MM.1S (cell line): ENCODE measurements at regions not wholly inside any gene's neighbourhood (a gene's known extent, or its start where the extent isn't known, plus 50 kb on each side); places are given as distances from the start of the nearest gene placed in this dataset.

Source experiments
- DNase-seq: peaks from one replicate; pipeline ENCODE4 v3.0.0-alpha.2; 2015
- H2AFZ ChIP-seq: fragments of 300-600 bp; sonication (generic); 2 replicates; pipeline ENCODE4 v1.6.0; 2016; ENCODE audit warnings: antibody characterized with exemption, low read length
- H3F3A ChIP-seq: fragments of 300-600 bp; sonication (generic); 2 replicates; pipeline ENCODE4 v1.6.1; 2016; ENCODE audit warnings: mild to moderate bottlenecking, antibody characterized with exemption, low read length, moderate library complexity, mixed read lengths; ENCODE audit not compliant: insufficient read depth
- H3K27ac ChIP-seq: fragments of 300-600 bp; sonication (generic); 2 replicates; pipeline ENCODE4 v1.5.1; 2016; ENCODE audit warnings: mild to moderate bottlenecking, low read length
- H3K27me3 ChIP-seq: fragments of 300-600 bp; sonication (generic); replicated peaks from 2 replicates; pipeline ENCODE4 v1.6.0; 2016; ENCODE audit warnings: low read length; ENCODE audit not compliant: insufficient read depth
- H3K36me3 ChIP-seq: fragments of 300-600 bp; sonication (generic); replicated peaks from 2 replicates; pipeline ENCODE4 v1.6.1; 2016; ENCODE audit warnings: mild to moderate bottlenecking, low read length, mixed read lengths; ENCODE audit not compliant: insufficient read depth
- H3K4me1 ChIP-seq: fragments of 300-600 bp; sonication (generic); 2 replicates; pipeline ENCODE4 v1.6.1; 2016; ENCODE audit warnings: low read length, mixed read lengths
- H3K4me2 ChIP-seq: fragments of 300-600 bp; sonication (generic); 2 replicates; pipeline ENCODE4 v1.6.0; 2016; ENCODE audit warnings: low read depth, low read length
- H3K4me3 ChIP-seq: fragments of 300-600 bp; sonication (generic); 2 replicates; pipeline ENCODE4 v1.5.1; 2016; ENCODE audit warnings: low read length, mixed read lengths
- H3K79me2 ChIP-seq: fragments of 300-600 bp; sonication (generic); 2 replicates; pipeline ENCODE4 v1.6.1; 2016; ENCODE audit warnings: mixed run types, low read length, mixed read lengths
- H3K9ac ChIP-seq: fragments of 300-600 bp; sonication (generic); 2 replicates; pipeline ENCODE4 v1.6.1; 2016; ENCODE audit warnings: low read length, mixed read lengths
- H3K9me2 ChIP-seq: fragments of 300-600 bp; sonication (generic); replicated peaks from 2 replicates; pipeline ENCODE4 v1.6.1; 2016; ENCODE audit warnings: mild to moderate bottlenecking, low read length, mixed read lengths; ENCODE audit not compliant: insufficient read depth
- H3K9me3 ChIP-seq: fragments of 300-600 bp; sonication (generic); replicated peaks from 2 replicates; pipeline ENCODE4 v1.6.1; 2016; ENCODE audit warnings: mild to moderate bottlenecking, low read length, mixed read lengths; ENCODE audit not compliant: insufficient read depth
- H4K20me1 ChIP-seq: fragments of 300-600 bp; sonication (generic); 2 replicates; pipeline ENCODE4 v1.6.1; 2016; ENCODE audit warnings: mild to moderate bottlenecking, low read length, moderate library complexity, mixed read lengths; ENCODE audit not compliant: insufficient read depth
- EZH2 ChIP-seq: fragments of 300-600 bp; sonication (generic); optimal IDR thresholded peaks from 2 replicates; pipeline ENCODE3; 2017; ENCODE audit warnings: low read depth, mild to moderate bottlenecking, antibody characterized with exemption, low read length, mixed read lengths
- EZH2phosphoT487 ChIP-seq: fragments of 300-600 bp; sonication (generic); IDR thresholded peaks from 2 replicates; pipeline ENCODE4 v1.6.1; 2018; ENCODE audit warnings: antibody characterized with exemption, low read length
- TF ChIP-seq, protein P1 (sequence below): fragments of 300-600 bp; sonication (generic); IDR thresholded peaks from 2 replicates; pipeline ENCODE4 v1.5.1; 2016; ENCODE audit warnings: antibody characterized with exemption, low read length, mixed read lengths

DNA sequence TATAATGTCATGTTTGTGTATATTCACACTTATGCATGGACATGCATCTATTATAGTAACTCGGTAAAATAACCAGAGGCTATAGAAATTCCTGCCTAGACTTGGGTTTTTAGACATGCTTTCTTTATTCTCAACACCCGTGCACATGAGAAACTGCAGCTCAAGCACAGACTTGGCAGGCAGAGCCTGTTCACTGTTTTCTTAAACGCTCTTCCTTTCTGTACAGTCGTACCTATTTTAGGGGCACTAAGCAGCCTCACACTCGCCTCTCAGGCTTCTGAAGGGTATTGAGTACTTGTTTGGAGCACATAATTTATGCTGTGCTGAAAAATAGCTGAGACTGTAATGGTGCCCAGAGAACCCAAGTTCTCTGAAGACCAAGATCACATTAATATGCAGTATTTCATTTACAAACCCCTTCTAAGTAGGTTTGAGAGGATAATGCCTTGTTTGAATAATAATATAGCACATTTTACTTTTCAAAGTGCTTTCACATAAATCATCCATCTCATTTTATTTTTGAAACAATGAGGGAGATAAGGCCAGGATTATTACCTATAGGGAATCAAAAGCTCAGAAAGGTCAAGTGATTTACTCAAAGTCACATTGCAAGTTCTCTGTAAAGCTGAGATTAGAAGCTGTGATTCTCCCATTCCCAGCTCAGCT is 429.9 kb downstream of the SPRY2 start:
- no peak overlapping the region for H2AFZ ChIP-seq
- TF ChIP-seq EZH2phosphoT487 (no peak), EZH2 (no peak)
- TF ChIP-seq, protein P1, sequence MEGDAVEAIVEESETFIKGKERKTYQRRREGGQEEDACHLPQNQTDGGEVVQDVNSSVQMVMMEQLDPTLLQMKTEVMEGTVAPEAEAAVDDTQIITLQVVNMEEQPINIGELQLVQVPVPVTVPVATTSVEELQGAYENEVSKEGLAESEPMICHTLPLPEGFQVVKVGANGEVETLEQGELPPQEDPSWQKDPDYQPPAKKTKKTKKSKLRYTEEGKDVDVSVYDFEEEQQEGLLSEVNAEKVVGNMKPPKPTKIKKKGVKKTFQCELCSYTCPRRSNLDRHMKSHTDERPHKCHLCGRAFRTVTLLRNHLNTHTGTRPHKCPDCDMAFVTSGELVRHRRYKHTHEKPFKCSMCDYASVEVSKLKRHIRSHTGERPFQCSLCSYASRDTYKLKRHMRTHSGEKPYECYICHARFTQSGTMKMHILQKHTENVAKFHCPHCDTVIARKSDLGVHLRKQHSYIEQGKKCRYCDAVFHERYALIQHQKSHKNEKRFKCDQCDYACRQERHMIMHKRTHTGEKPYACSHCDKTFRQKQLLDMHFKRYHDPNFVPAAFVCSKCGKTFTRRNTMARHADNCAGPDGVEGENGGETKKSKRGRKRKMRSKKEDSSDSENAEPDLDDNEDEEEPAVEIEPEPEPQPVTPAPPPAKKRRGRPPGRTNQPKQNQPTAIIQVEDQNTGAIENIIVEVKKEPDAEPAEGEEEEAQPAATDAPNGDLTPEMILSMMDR, result no peak
- no peaks in the 10 kb centered on the region for H3K9me2 ChIP-seq

GRCh38 chr13:79909644-79910043 is 428.7 kb downstream of the NDFIP2 start:
- H3K4me1 ChIP-seq, result no peaks in the 10 kb centered on the region
- H2AFZ ChIP-seq, result no peak overlapping the region
- no peak overlapping the region for H3K27ac ChIP-seq
- no peaks in the 10 kb centered on the region for H3K79me2 ChIP-seq
- H3F3A ChIP-seq, result no peaks in the 10 kb centered on the region
- no peaks in the 10 kb centered on the region for H3K27me3 ChIP-seq
- no peak overlapping the region for H3K4me2 ChIP-seq
- H3K9ac ChIP-seq, result no peak overlapping the region
- no peaks in the 10 kb centered on the region for H3K36me3 ChIP-seq
- H3K9me3 ChIP-seq, result no peaks in the 10 kb centered on the region
- H3K4me3 ChIP-seq, result no peak overlapping the region
- H4K20me1 ChIP-seq, result no peaks in the 10 kb centered on the region
- DNase-seq, result no peak
- TF ChIP-seq EZH2 (no peak), EZH2phosphoT487 (no peak)
- TF ChIP-seq, protein P1, result no peak
- no peaks in the 10 kb centered on the region for H3K9me2 ChIP-seq

More for the DNA sequence above, 429.9 kb downstream of the SPRY2 start:
- Histone ChIP-seq H3K27me3 (no peaks in the 10 kb centered on the region), H3F3A (no peaks in the 10 kb centered on the region), H3K4me3 (no peak overlapping the region), H4K20me1 (no peaks in the 10 kb centered on the region), H3K79me2 (no peaks in the 10 kb centered on the region), H3K27ac (no peak overlapping the region), H3K4me2 (no peak overlapping the region), H3K36me3 (no peaks in the 10 kb centered on the region), H3K4me1 (no peaks in the 10 kb centered on the region), H3K9ac (no peak overlapping the region), H3K9me3 (no peaks in the 10 kb centered on the region)
- no peak for DNase-seq

GRCh38 chr13:79908381-79908780 is 427.4 kb downstream of the NDFIP2 start:
- Histone ChIP-seq H3K27ac (no peak overlapping the region), H3K9ac (no peak overlapping the region), H3K9me2 (no peaks in the 10 kb centered on the region), H3K79me2 (no peaks in the 10 kb centered on the region), H3F3A (no peaks in the 10 kb centered on the region), H3K27me3 (no peaks in the 10 kb centered on the region), H3K9me3 (no peaks in the 10 kb centered on the region), H2AFZ (no peak overlapping the region), H3K4me1 (no peaks in the 10 kb centered on the region), H3K36me3 (no peaks in the 10 kb centered on the region), H3K4me3 (no peak overlapping the region), H4K20me1 (no peaks in the 10 kb centered on the region), H3K4me2 (no peak overlapping the region)
- no peak for DNase-seq
- no peak for TF ChIP-seq EZH2
- TF ChIP-seq EZH2phosphoT487, result no peak
- TF ChIP-seq, protein P1, result no peak
